HG03103 (cell line): ENCODE measurements at regions not wholly inside any gene's neighbourhood (a gene's known extent, or its start where the extent isn't known, plus 50 kb on each side); places are given as distances from the start of the nearest gene placed in this dataset.
"Not testable (repeated sequence)": the region's sequence is repeated elsewhere in the genome, so short reads cannot be mapped to it uniquely, and the experiment has no call there.

Experiments used
- ATAC-seq: cut with Tn5 transposase; IDR thresholded peaks from one replicate; pipeline ENCODE4 v1.9.1; 2021; ENCODE audit warnings: low read depth; ENCODE audit not compliant: unreplicated experiment

DNA sequence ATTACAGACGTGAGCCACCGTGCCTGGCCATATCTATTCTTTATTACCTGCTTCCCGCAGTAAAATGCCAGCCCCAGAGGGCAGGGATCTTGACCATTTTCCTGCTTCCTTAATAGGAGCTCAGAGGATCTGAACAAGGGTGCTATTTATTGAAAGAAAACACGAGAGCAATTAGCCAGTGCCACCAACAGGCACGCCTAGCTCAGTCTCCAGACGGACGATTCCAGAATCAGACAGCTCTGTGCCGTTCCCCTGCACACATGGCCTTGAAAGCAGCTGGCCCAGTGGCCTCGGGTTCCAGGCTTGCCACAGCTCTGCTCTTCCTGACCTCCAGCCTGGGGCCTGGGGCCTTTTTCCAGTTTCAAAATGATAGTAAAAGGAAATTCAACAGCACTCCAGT, 135.2 kb upstream of the RFLNA start:
- ATAC-seq, result no peak

DNA sequence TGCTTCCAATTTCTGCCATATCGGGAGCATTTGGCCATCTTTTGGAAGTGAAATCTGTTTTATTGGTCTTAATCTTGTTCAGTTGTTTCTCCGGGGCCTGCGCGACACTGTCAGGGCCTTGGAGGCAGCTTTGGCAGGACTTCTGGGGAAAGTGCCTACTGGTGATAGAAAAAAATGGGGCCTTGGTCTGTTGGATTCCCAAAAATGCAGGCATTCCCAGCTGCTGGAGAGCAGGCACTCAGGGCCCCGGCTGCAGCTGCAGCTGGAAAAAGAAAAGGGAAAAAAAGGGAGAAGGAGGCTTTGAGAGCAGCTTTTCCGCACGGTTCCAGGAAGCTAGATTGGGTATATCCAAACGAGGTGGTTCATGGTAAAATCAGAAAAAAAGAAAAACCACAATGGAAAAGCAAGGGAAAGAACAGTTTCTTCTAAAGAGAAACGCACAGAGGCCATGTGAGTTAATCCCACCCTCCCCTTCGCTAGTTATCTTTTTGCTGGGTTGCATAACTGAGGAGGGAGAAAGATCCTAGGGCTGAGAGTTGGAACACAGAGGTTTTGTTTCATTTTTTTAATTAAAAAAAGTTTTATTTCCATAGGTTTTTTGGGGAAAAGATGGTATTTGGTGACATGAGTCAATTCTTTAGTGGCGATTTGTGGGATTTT, 134.7 kb upstream of the RFLNA start:
- no peak for ATAC-seq

DNA sequence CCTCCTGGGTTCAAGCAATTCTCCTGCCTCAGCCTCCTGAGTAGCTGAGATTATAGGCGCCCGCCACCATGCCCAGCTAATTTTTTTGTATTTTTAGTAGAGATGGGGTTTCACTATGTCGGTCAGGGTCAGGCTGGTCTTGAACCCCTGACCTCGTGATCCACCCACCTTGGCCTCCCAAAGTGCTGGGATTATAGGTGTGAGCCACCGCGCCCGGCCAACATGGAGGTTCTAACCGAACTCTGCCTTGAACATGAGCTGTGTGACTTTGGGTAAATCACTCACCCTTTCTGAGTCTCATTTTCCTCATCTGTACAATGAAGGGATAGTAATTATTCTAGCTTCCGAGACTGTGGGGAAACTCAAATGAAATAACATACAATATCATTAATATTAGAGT, 133.5 kb upstream of the RFLNA start:
- ATAC-seq, result not testable (repeated sequence)

GRCh38 chr12:124162151-124163110, 132.5 kb upstream of the RFLNA start:
- ATAC-seq, result no peak

- ATAC-seq, result no peak
Measured at GRCh38 chr12:124165695-124166094, 129.2 kb upstream of the RFLNA start.

DNA sequence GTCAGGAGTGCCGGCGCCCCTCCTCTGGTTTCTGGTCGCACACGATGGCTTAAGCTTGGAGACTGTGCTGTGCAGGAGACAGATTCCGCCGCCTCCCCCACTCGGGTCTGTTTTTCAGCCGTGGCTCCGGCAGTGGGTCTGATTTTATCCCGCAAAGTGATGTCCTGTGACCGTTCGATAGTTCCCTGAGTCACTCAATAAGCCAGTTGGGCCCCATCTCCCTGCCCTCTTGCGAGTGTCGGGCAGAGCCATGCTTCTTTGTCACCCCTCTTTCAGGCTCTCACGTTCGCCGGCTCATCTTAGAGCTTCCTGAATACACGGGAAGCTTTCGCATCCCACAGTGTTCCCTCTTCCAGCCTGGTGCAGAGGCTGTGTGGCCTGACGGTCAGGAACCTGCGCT, 127.8 kb upstream of the RFLNA start:
- no peak for ATAC-seq

GRCh38 chr12:124168016-124168786, 126.7 kb upstream of the RFLNA start:
- no peak for ATAC-seq

DNA sequence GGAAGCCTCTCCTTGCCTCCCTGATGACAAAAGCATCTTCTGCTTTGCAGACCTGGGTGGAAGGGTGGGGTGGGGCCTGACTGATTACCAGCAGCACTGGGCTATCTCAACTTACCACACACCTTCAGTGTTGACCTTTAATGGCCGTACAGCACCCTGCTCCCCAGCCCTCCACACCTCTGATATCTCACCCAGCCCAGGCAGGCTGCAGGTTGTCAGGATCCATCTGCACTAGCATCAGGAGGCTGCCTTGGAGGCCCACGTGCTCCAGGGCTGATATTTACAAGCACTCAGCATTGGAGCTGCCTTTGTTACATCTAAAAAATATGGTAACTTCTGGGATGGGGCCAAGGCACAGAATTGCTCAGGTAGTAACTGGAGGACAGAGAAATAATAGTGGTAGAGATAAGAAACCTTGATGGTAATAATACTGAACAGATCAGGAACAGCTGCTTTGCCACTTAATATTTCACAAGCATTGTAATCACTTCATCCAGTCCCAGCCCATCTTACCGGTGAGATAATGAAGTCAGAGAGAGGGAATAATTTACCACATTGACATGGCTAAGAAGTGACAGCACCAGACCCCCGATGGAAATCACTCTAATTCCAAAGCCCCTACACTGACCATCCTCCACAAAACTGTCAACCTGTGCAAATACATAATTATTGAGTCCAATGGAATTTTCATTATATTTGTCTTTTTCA, 125.2 kb upstream of the RFLNA start:
- no peak for ATAC-seq

- no peak for ATAC-seq
Measured at GRCh38 chr12:124170760-124171159, 124.1 kb upstream of the RFLNA start.

DNA sequence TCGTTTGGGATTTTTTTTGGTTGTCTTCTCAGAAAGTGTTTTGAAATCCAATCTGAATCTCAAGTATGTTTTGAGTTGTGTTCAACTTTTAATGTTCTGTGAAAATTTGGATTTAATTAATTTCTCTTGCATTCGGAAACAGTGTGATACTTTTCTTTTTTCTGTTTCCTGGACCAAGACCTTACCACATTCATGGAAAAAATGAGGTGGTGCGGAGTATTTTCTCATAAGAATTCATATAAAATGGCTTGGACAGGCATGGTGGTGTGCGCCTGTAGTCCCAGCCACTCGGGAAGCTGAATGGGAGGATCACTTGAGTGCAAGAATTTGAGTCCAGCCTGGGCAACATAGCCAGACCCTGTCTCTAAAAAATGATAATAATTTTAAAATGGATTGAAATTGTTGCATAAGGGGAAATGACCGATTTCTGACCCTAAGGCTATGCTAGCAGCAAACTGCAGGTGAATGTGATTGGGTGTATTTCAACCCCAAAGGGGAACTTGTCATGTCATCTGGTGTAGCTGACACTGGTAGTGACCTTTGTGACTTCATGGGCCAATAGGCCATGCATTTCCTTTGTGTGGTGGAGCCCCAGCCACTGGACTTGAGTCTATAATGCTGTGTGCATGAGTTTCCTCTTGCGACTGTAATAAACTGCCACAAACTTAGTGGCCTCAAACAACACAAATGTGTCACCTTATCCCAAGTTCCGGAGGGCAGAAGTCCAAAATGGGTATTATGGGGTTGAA, 123.5 kb upstream of the RFLNA start:
- ATAC-seq, result no peak

DNA sequence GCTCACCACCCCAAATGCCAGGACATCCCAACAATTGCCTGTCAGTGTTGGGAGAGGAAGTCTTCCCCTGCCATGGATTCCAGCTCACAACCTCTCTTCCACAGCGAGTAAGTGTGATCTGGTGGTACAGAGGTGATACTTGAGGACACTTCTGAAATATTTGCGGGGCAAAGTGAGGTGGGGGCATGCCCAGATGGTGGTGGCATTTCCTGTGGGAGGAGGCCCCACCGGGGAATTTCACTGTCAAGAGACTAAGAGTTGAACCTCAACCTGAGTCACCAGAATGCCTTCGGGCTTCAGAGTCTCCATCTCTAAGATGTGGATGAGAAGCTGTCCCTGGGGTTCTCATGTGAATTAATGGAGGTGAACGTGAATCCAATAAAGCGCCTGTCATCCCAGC, 122.3 kb upstream of the RFLNA start:
- ATAC-seq, result no peak

- no peak for ATAC-seq
Measured at GRCh38 chr12:124173692-124174091, 121.2 kb upstream of the RFLNA start.

- ATAC-seq, result no peak
Measured at GRCh38 chr12:124174451-124175348, 120.2 kb upstream of the RFLNA start.

DNA sequence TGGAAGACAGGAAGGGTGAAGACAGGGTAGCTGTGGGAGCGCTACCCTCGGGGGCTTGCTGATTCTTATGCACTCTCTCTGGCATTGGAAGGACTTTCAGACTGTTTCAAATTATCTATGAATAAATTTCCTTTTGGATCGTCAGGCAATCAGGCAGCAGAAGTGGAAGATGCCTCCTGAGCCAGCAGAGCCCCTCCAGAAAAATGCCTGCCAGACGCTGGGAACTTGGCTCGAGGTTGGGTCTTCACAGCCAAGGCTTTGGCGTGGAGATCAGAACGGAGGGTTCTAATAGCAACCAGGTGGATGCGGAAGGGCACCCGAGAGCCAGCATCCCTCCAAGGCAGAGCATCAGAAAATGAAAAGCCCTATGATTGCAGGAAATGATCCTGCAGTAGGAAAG, 119.2 kb upstream of the RFLNA start:
- no peak for ATAC-seq

DNA sequence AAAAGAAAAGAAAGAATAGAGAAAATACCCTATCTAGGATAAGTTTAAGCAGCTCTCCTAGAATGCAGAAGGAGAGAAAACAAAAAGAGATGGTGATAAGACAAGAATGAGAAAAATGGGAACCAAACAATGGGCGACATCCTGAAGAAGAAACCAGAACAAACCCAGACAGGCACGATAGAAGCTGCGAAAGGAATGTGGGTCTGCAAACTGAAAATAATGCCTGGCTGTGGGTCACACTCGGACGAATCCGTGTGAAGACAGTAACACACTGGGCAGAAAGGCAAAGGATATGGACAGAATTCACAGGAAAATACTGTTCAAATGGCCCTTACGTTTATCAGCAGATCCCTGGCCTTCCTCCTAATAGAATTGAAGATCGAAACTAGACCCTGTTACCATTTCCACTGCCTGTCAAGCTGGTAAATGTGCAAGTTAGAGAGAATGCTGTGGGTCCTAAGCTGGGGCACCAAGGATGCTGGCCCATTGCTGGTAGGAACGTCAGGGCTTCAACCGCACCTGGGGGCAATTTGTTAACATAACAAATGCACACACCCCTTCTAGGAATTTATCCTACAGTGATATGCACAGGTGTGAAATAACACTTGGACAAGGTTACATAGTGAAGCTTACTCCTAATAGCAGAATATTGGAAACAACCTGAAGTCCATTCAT, 117.5 kb upstream of the RFLNA start:
- ATAC-seq, result no peak

DNA sequence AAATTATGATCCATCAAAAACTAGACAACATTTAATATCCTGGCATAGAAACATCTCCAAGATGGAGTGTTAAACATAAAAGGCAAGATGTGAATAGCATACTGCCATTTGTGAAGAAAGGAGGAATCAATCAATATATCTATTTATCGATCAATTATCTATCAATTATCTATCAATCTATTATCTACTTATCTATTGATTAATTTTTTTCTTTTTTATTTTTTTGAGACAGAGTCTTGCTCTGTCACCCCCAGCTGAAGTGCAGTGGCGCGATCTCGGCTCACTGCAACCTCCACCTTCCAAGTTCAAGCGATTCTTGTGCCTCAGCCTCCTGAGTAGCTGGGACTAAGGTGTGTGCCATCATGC, 117.0 kb upstream of the RFLNA start:
- no peak for ATAC-seq

- ATAC-seq, result no peak
Measured at GRCh38 chr12:124179936-124180607, 114.8 kb upstream of the RFLNA start.

DNA sequence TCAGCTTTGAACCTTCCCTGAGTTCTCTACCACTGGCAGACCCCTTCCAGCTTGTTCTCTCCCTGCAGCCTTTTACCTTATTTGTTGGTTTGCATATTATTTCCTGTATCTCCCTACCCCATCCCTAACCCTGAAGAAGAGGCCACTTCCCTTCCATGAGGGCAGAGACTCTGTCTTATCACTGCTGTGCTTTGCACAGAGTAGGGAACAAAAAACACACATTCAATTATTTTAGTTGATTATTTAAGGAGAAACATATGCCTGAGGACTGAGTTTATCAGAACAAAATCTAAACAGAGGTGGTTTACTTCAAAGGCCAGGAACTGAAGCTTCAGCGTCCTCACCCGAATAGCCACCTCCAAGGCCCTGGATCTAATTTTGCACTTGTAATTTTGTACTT, 111.7 kb upstream of the RFLNA start:
- ATAC-seq, result no peak
